ENCODE measurements at regions not wholly inside any gene's neighbourhood (a gene's known extent, or its start where the extent isn't known, plus 50 kb on each side); places are given as distances from the start of the nearest gene placed in this dataset.

GRCh38 chr2:16296331-16297250, 356.2 kb downstream of the MYCN start:
- DNase-seq (ENCODE audit: extremely low read depth, low read depth), result no peak
- TF ChIP-seq, protein P1, sequence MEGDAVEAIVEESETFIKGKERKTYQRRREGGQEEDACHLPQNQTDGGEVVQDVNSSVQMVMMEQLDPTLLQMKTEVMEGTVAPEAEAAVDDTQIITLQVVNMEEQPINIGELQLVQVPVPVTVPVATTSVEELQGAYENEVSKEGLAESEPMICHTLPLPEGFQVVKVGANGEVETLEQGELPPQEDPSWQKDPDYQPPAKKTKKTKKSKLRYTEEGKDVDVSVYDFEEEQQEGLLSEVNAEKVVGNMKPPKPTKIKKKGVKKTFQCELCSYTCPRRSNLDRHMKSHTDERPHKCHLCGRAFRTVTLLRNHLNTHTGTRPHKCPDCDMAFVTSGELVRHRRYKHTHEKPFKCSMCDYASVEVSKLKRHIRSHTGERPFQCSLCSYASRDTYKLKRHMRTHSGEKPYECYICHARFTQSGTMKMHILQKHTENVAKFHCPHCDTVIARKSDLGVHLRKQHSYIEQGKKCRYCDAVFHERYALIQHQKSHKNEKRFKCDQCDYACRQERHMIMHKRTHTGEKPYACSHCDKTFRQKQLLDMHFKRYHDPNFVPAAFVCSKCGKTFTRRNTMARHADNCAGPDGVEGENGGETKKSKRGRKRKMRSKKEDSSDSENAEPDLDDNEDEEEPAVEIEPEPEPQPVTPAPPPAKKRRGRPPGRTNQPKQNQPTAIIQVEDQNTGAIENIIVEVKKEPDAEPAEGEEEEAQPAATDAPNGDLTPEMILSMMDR (IDR thresholded peaks at IDR 0.05; ENCODE audit: low read depth, low read length), result no peak

- no peak for DNase-seq (ENCODE audit: extremely low read depth, low read depth)
- TF ChIP-seq, protein P1 (IDR thresholded peaks at IDR 0.05; ENCODE audit: low read depth, low read length), result no peak
Measured at GRCh38 chr2:16296038-16296290, 355.6 kb downstream of the MYCN start.

DNA sequence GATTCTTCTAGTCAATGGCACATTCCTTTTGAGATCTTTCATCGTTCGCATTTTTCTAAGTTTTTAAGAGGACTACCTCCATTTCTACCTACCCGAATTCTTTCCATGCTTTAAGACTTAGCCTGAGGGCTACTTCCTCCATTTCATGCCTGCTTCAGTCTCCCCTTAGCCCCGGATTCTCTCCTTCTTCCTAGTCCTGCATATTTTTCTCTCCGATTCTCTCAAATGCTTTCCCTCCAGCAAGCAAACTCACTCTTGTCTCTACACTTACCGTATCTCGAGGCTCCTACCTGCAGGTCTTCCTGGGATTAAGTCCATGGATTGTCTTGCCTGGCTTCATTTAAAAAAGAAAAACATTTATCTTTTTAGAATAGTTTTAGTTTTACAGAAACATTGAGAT, 354.4 kb downstream of the MYCN start:
- no peak for DNase-seq (ENCODE audit: extremely low read depth, low read depth)
- TF ChIP-seq, protein P1 (IDR thresholded peaks at IDR 0.05; ENCODE audit: low read depth, low read length), result no peak

DNA sequence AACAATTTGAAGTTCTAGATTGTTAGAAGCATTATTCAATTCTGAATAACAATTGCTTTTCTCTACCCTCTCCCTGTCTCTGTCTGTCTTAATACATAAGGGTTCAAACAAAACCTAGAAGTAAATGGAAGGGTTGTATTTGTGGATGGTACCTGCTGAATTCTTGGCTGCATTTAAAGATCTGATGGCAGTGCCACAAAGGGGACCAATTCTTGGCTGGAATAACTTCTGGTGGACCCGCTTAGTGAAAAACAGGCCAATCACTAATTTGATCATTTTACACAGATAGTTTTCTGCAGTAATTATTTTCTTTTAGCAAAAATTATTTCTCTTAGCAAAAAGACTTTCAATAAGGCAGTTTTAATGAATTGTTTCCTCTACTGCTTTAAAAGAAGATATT, 353.5 kb downstream of the MYCN start:
- DNase-seq (ENCODE audit: extremely low read depth, low read depth), result no peak
- TF ChIP-seq, protein P1 (IDR thresholded peaks at IDR 0.05; ENCODE audit: low read depth, low read length), result no peak

DNA sequence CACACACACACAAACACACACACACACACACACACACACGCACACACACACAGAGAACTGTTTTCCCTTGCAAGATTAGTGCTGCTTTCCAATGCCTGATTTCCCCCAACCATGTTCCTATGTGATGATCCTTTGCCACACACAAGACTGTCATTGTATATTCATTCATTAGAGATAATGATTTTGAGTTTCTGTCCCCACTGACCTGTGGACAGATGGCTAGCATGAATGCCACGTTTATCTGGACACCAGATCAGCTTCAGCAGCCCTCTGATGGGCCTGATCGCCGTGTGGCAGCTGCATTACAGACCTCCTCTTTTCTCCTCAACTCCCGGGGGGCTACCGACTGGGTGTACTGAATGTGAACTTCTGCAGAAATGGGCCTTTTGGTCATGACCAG, 353.0 kb downstream of the MYCN start:
- no peak for DNase-seq (ENCODE audit: extremely low read depth, low read depth)
- TF ChIP-seq, protein P1 (IDR thresholded peaks at IDR 0.05; ENCODE audit: low read depth, low read length), result no peak

GRCh38 chr2:16291731-16292550, 351.6 kb downstream of the MYCN start:
- TF ChIP-seq, protein P1 (IDR thresholded peaks at IDR 0.05; ENCODE audit: low read depth, low read length), result no peak
- DNase-seq (ENCODE audit: extremely low read depth, low read depth), result no peak

- no peak for DNase-seq (ENCODE audit: extremely low read depth, low read depth)
- TF ChIP-seq, protein P1 (IDR thresholded peaks at IDR 0.05; ENCODE audit: low read depth, low read length), result no peak
Measured at GRCh38 chr2:16291226-16291625, 350.9 kb downstream of the MYCN start.
